HG02759 (cell line): ENCODE measurements at regions not wholly inside any gene's neighbourhood (a gene's known extent, or its start where the extent isn't known, plus 50 kb on each side); places are given as distances from the start of the nearest gene placed in this dataset.
"Not testable (repeated sequence)": the region's sequence is repeated elsewhere in the genome, so short reads cannot be mapped to it uniquely, and the experiment has no call there.

Experiments used
- ATAC-seq: cut with Tn5 transposase; IDR thresholded peaks from one replicate; pipeline ENCODE4 v1.9.1; 2021; ENCODE audit warnings: mild to moderate bottlenecking, moderate library complexity; ENCODE audit not compliant: unreplicated experiment

GRCh38 chr15:70602834-70603560 is 160.4 kb downstream of the UACA start:
- ATAC-seq = no peak

- no peak for ATAC-seq
Observed at GRCh38 chr15:70602281-70602680, 161.1 kb downstream of the UACA start.

GRCh38 chr15:70597945-70598344 is 165.4 kb downstream of the UACA start:
- ATAC-seq = no peak

- no peak for ATAC-seq
Observed at GRCh38 chr15:70597056-70597603, 166.2 kb downstream of the UACA start.

- ATAC-seq = no peak
Observed at GRCh38 chr15:70596354-70597055, 166.9 kb downstream of the UACA start.

GRCh38 chr15:70593795-70594194 is 169.6 kb downstream of the UACA start:
- no peak for ATAC-seq

GRCh38 chr15:70589728-70590127 is 173.6 kb downstream of the UACA start:
- no peak for ATAC-seq

- ATAC-seq = no peak
Observed at GRCh38 chr15:70589221-70589620, 174.1 kb downstream of the UACA start.

GRCh38 chr15:70588613-70589012 is 174.7 kb downstream of the UACA start:
- ATAC-seq = no peak

- no peak for ATAC-seq
Observed at GRCh38 chr15:70587896-70588567, 175.3 kb downstream of the UACA start.

- not testable (repeated sequence) for ATAC-seq
Observed at GRCh38 chr15:70587012-70587634, 176.2 kb downstream of the UACA start.

- ATAC-seq = no peak
Observed at GRCh38 chr15:70586241-70586640, 177.1 kb downstream of the UACA start.

- no peak for ATAC-seq
Observed at GRCh38 chr15:70585707-70586034, 177.7 kb downstream of the UACA start.

GRCh38 chr15:70584838-70585706 is 178.3 kb downstream of the UACA start:
- ATAC-seq = no peak

GRCh38 chr15:70584441-70584837 is 178.9 kb downstream of the UACA start:
- ATAC-seq = no peak

- ATAC-seq = no peak
Observed at GRCh38 chr15:70583006-70583405, 180.4 kb downstream of the UACA start.

GRCh38 chr15:70582143-70582945 is 181.0 kb downstream of the UACA start:
- ATAC-seq = no peak

GRCh38 chr15:70580958-70581357 is 182.4 kb downstream of the UACA start:
- no peak for ATAC-seq

GRCh38 chr15:70580286-70580685 is 183.1 kb downstream of the UACA start:
- no peak for ATAC-seq

GRCh38 chr15:70579766-70580165 is 183.6 kb downstream of the UACA start:
- ATAC-seq = no peak
